ENCODE measurements at regions not wholly inside any gene's neighbourhood (a gene's known extent, or its start where the extent isn't known, plus 50 kb on each side); places are given as distances from the start of the nearest gene placed in this dataset.

GRCh38 chr5:167785901-167786300, 505.5 kb upstream of the WWC1 start:
- BruUV-seq (replicated peaks), result no TSS peak

GRCh38 chr5:167786871-167787578, 504.4 kb upstream of the WWC1 start:
- H3K9me3 ChIP-seq (ENCODE audit: low read length), result no peaks in the 10 kb centered on the region
- H3K4me1 ChIP-seq (ENCODE audit: insufficient read depth, low read length, poor library complexity, severe bottlenecking), result no peaks in the 10 kb centered on the region
- POLR2A ChIA-PET, result no interaction called here
- no peaks in the 10 kb centered on the region for H4K20me1 ChIP-seq (ENCODE audit: insufficient read depth, low read length)
- H3K27ac ChIP-seq (ENCODE audit: low read depth, low read length, poor library complexity, severe bottlenecking), result no peak overlapping the region
- no peak overlapping the region for H3K4me3 ChIP-seq (ENCODE audit: low read depth, low read length, poor library complexity, severe bottlenecking)
- H3K79me2 ChIP-seq (ENCODE audit: insufficient read depth, low read depth, low read length), result no peaks in the 10 kb centered on the region
- CTCF ChIA-PET (ENCODE audit: unreplicated experiment), result no interaction called here
- BruUV-seq (replicated peaks), result no TSS peak
- no peak overlapping the region for H3K4me2 ChIP-seq (ENCODE audit: low read length)
- no peak overlapping the region for H2AFZ ChIP-seq (ENCODE audit: low read length)
- no peaks in the 10 kb centered on the region for H3K36me3 ChIP-seq (ENCODE audit: insufficient read depth, low read length)
- no peaks in the 10 kb centered on the region for H3K9me2 ChIP-seq (ENCODE audit: insufficient read depth, low read length)
- TF ChIP-seq EZH2phosphoT487 (IDR thresholded peaks at IDR 0.05; ENCODE audit: borderline replicate concordance, low read depth, low read length) (no peak), CTCF (conservative IDR thresholded peaks at IDR 0.05; ENCODE audit: low read length) (no peak)
- intact Hi-C loops (cut with micrococcal nuclease; ENCODE audit: unreplicated experiment), result no loop called here
- DNase-seq (ENCODE audit: low spot score), result no peak

More at GRCh38 chr5:167785901-167786300, 505.5 kb upstream of the WWC1 start:
- Histone ChIP-seq H2AFZ (ENCODE audit: low read length) (no peak overlapping the region), H3K4me1 (ENCODE audit: insufficient read depth, low read length, poor library complexity, severe bottlenecking) (no peaks in the 10 kb centered on the region), H3K27ac (ENCODE audit: low read depth, low read length, poor library complexity, severe bottlenecking) (no peak overlapping the region), H4K20me1 (ENCODE audit: insufficient read depth, low read length) (no peaks in the 10 kb centered on the region), H3K4me3 (ENCODE audit: low read depth, low read length, poor library complexity, severe bottlenecking) (no peak overlapping the region), H3K79me2 (ENCODE audit: insufficient read depth, low read depth, low read length) (no peaks in the 10 kb centered on the region), H3K4me2 (ENCODE audit: low read length) (no peak overlapping the region), H3K36me3 (ENCODE audit: insufficient read depth, low read length) (no peaks in the 10 kb centered on the region), H3K9me3 (ENCODE audit: low read length) (no peaks in the 10 kb centered on the region), H3K9me2 (ENCODE audit: insufficient read depth, low read length) (no peaks in the 10 kb centered on the region)
- intact Hi-C loops (cut with micrococcal nuclease; ENCODE audit: unreplicated experiment), result no loop called here
- CTCF ChIA-PET (ENCODE audit: unreplicated experiment), result no interaction called here
- POLR2A ChIA-PET, result no interaction called here
- DNase-seq (ENCODE audit: low spot score), result no peak
- no peak for TF ChIP-seq CTCF (conservative IDR thresholded peaks at IDR 0.05; ENCODE audit: low read length)
- TF ChIP-seq EZH2phosphoT487 (IDR thresholded peaks at IDR 0.05; ENCODE audit: borderline replicate concordance, low read depth, low read length), result no peak

- ChIA-PET POLR2A (interaction anchor here (0.5 kb wide), 1 partner anchor 19 kb away, joined by 3 read pairs; no protein-coding TSS in a partner anchor), CTCF (ENCODE audit: unreplicated experiment) (no interaction called here)
- H3K79me2 ChIP-seq (ENCODE audit: insufficient read depth, low read depth, low read length), result no peaks in the 10 kb centered on the region
- H3K9me2 ChIP-seq (ENCODE audit: insufficient read depth, low read length), result no peaks in the 10 kb centered on the region
- no peak overlapping the region for H2AFZ ChIP-seq (ENCODE audit: low read length)
- intact Hi-C loops (cut with micrococcal nuclease; ENCODE audit: unreplicated experiment), result no loop called here
- H3K4me2 ChIP-seq (ENCODE audit: low read length), result no peak overlapping the region
- no peaks in the 10 kb centered on the region for H3K36me3 ChIP-seq (ENCODE audit: insufficient read depth, low read length)
- TF ChIP-seq CTCF (conservative IDR thresholded peaks at IDR 0.05; ENCODE audit: low read length), result no peak
- BruUV-seq (replicated peaks), result no TSS peak
- no peak for DNase-seq (ENCODE audit: low spot score)
- H3K4me1 ChIP-seq (ENCODE audit: insufficient read depth, low read length, poor library complexity, severe bottlenecking), result no peaks in the 10 kb centered on the region
- no peaks in the 10 kb centered on the region for H4K20me1 ChIP-seq (ENCODE audit: insufficient read depth, low read length)
- H3K4me3 ChIP-seq (ENCODE audit: low read depth, low read length, poor library complexity, severe bottlenecking), result no peak overlapping the region
- no peaks in the 10 kb centered on the region for H3K9me3 ChIP-seq (ENCODE audit: low read length)
- H3K27ac ChIP-seq (ENCODE audit: low read depth, low read length, poor library complexity, severe bottlenecking), result no peak overlapping the region
Observed at GRCh38 chr5:167790045-167790444, 501.4 kb upstream of the WWC1 start.
